GM23248 (cell line): ENCODE measurements at regions not wholly inside any gene's neighbourhood (a gene's known extent, or its start where the extent isn't known, plus 50 kb on each side); places are given as distances from the start of the nearest gene placed in this dataset.

Source experiments
- EZH2 ChIP-seq: fragments of 200-600 bp; sonication (generic); IDR thresholded peaks from 2 replicates; pipeline ENCODE4 v1.6.1; 2018; ENCODE audit warnings: antibody characterized with exemption, mild to moderate bottlenecking; ENCODE audit not compliant: insufficient read depth, poor library complexity, severe bottlenecking
- EZH2phosphoT487 ChIP-seq: fragments of 200-600 bp; sonication (generic); IDR thresholded peaks from 2 replicates; pipeline ENCODE4 v1.6.1; 2018; ENCODE audit warnings: antibody characterized with exemption, moderate library complexity, mild to moderate bottlenecking, low read depth; ENCODE audit not compliant: insufficient read depth

DNA sequence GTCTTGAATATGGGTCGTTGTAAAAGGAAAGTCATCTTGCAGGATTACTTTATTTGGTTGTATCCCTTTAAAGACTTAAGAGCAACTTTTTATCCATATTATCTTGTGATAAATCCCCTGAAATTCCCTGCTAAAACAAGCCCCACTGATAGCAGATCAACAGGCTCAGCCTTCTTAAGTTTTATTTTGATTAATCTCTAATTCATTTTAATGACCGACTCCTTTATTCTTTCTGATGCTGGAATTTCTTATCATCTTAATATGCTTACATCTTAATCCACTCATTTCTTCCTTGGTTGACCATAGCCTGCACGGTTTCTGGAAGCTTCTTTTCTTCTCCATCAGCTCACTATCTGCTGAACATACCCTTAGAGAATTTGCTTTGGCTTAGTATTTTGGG is 188.5 kb upstream of the CCDC68 start:
- no peak for TF ChIP-seq EZH2
- no peak for TF ChIP-seq EZH2phosphoT487
